ENCODE measurements at regions not wholly inside any gene's neighbourhood (a gene's known extent, or its start where the extent isn't known, plus 50 kb on each side); places are given as distances from the start of the nearest gene placed in this dataset.
"Not testable (repeated sequence)": the region's sequence is repeated elsewhere in the genome, so short reads cannot be mapped to it uniquely, and the experiment has no call there.

GRCh38 chr10:90034862-90035261 is 333.5 kb downstream of the KIF20B start:
- DNase-seq = not testable (repeated sequence)

- no peak for DNase-seq
Measured at GRCh38 chr10:90041585-90041984, 340.2 kb downstream of the KIF20B start.

- no peak for DNase-seq
Measured at GRCh38 chr10:90042075-90042474, 340.7 kb downstream of the KIF20B start.

GRCh38 chr10:90047243-90047729 is 345.9 kb downstream of the KIF20B start:
- no peak for DNase-seq

- DNase-seq = no peak
Measured at GRCh38 chr10:90051053-90051452, 349.7 kb downstream of the KIF20B start.

- no peak for DNase-seq
Measured at GRCh38 chr10:90051474-90051873, 350.1 kb downstream of the KIF20B start.

GRCh38 chr10:90062786-90063185 is 361.4 kb downstream of the KIF20B start:
- no peak for DNase-seq

- DNase-seq = no peak
Measured at GRCh38 chr10:90064295-90064694, 362.9 kb downstream of the KIF20B start.

- DNase-seq = no peak
Measured at GRCh38 chr10:90066435-90066834, 365.0 kb downstream of the KIF20B start.

GRCh38 chr10:90075995-90076394 is 374.6 kb downstream of the KIF20B start:
- DNase-seq = no peak

- DNase-seq = no peak
Measured at GRCh38 chr10:90079819-90080218, 378.4 kb downstream of the KIF20B start.

GRCh38 chr10:90086606-90087190 is 385.3 kb downstream of the KIF20B start:
- DNase-seq = not testable (repeated sequence)

GRCh38 chr10:90087197-90088023 is 386.0 kb downstream of the KIF20B start:
- no peak for DNase-seq

GRCh38 chr10:90088024-90088317 is 386.6 kb downstream of the KIF20B start:
- DNase-seq = no peak

GRCh38 chr10:90089719-90090118 is 388.3 kb downstream of the KIF20B start:
- DNase-seq = no peak

- DNase-seq = no peak
Measured at GRCh38 chr10:90096196-90096595, 394.8 kb downstream of the KIF20B start.

- DNase-seq = not testable (repeated sequence)
Measured at GRCh38 chr10:90107581-90107980, 406.2 kb downstream of the KIF20B start.

- no peak for DNase-seq
Measured at GRCh38 chr10:90111671-90112070, 410.3 kb downstream of the KIF20B start.

GRCh38 chr10:90112681-90113080 is 411.3 kb downstream of the KIF20B start:
- DNase-seq = no peak

- DNase-seq = not testable (repeated sequence)
Measured at GRCh38 chr10:90118567-90118966, 417.2 kb downstream of the KIF20B start.

- not testable (repeated sequence) for DNase-seq
Measured at GRCh38 chr10:90119631-90120280, 418.4 kb downstream of the KIF20B start.

- no peak for DNase-seq
Measured at GRCh38 chr10:90125456-90126255, 424.3 kb downstream of the KIF20B start.

- DNase-seq = no peak
Measured at GRCh38 chr10:90126256-90126595, 424.8 kb downstream of the KIF20B start.

Data from NCI-H2171 treated with DMSO at 0.1 percent for 48 hours (cell line).